SJSA1 (cell line): ENCODE measurements at regions not wholly inside any gene's neighbourhood (a gene's known extent, or its start where the extent isn't known, plus 50 kb on each side); places are given as distances from the start of the nearest gene placed in this dataset.

Experiments
- DNase-seq, 2 experiments: peaks; one replicate each; pipeline ENCODE4 v3.0.0-alpha.2; 2015 to 2020; ENCODE audit warnings: low spot score in 2 of 2, low read depth in 1 of 2
- H3K27ac ChIP-seq: fragments of 250-450 bp; sonication (Bioruptor Pico); 2 replicates; pipeline ENCODE4 v1.5.1; 2020; ENCODE audit warnings: mild to moderate bottlenecking, moderate library complexity
- H3K27me3 ChIP-seq: fragments of 250-450 bp; sonication (Bioruptor Pico); replicated peaks from 2 replicates; pipeline ENCODE4 v1.5.1; 2020; ENCODE audit warnings: mild to moderate bottlenecking, moderate library complexity
- H3K36me3 ChIP-seq: fragments of 250-450 bp; sonication (Bioruptor Pico); 2 replicates; pipeline ENCODE4 v1.5.1; 2020; ENCODE audit warnings: mild to moderate bottlenecking
- H3K4me1 ChIP-seq: fragments of 250-450 bp; sonication (Bioruptor Pico); replicated peaks from 2 replicates; pipeline ENCODE4 v1.6.1; 2021; ENCODE audit warnings: mild to moderate bottlenecking
- H3K4me3 ChIP-seq: fragments of 250-450 bp; sonication (Bioruptor Pico); 2 replicates; pipeline ENCODE4 v1.5.1; 2020; ENCODE audit warnings: mild to moderate bottlenecking
- H3K9me3 ChIP-seq: fragments of 250-450 bp; sonication (Bioruptor Pico); replicated peaks from 2 replicates; pipeline ENCODE4 v1.5.1; 2020; ENCODE audit warnings: mild to moderate bottlenecking

DNA sequence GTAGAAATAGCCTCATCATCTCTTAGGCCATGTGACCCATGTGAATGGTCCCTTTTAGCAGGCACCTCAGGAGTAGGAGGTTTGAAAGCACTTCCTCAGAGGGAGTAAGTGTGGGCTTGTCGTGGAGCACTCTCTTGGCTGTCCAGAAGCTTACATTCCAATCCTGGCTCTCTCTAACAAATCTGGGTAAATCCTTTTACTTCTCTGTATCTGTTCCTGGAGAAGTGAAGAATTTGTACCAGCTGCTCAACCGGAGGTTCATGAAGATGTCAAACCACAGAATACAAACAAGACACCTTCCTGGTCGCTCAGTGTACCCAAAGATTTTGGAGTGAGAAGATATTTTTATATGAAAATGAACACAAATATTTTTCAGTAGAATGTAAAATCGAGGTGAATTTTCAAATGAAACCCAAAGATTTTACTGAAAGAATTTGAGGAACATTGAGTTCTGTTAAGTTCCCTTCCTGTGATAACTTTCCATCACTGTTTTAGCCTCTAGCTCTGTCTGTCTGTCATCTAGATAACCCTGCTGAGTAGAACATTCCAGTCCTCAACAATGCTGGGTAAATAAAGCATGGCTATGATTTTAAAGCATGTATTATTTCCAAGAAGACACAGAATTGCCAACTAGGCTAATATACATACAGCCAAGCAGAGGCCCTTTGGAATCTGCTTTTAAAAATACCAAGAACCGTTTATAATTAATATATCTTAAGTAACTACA lies 263.9 kb upstream of the RGS6 start:
- Histone ChIP-seq H3K27ac (peak overlapping the region; percentile 13; the same call in 1 of the 2 replicates), H3K4me1 (peaks cover 44% of the 10 kb centered on the region), H3K27me3 (no peaks in the 10 kb centered on the region), H3K9me3 (no peaks in the 10 kb centered on the region), H3K36me3 (peaks cover 12% of the 10 kb centered on the region), H3K4me3 (no peak overlapping the region)
- peak in 1 of 2 experiments; percentile 56 for DNase-seq

DNA sequence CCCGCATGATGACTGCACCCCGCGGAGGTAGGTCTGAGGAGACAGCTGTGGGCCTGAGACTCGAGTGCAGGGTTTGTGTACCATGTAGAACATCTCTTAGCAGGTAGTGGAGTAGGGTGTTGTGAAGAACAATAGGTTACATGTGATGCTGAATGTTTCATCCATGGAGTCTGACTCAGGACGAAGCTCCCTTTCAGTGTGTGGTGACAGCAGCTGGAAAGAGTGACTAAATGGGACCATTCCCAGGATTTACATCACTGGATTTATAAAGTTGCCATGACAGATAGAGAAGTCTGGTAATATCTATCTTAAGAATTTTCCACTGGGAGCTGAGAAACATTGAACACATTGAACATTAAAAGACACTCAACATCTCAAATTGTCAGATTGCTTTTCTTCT lies 259.6 kb upstream of the RGS6 start:
- Histone ChIP-seq H3K27ac (no peak overlapping the region), H3K27me3 (no peaks in the 10 kb centered on the region), H3K4me3 (no peak overlapping the region), H3K4me1 (peaks cover 12% of the 10 kb centered on the region), H3K9me3 (no peaks in the 10 kb centered on the region), H3K36me3 (peaks cover 17% of the 10 kb centered on the region)
- no peak for DNase-seq

DNA sequence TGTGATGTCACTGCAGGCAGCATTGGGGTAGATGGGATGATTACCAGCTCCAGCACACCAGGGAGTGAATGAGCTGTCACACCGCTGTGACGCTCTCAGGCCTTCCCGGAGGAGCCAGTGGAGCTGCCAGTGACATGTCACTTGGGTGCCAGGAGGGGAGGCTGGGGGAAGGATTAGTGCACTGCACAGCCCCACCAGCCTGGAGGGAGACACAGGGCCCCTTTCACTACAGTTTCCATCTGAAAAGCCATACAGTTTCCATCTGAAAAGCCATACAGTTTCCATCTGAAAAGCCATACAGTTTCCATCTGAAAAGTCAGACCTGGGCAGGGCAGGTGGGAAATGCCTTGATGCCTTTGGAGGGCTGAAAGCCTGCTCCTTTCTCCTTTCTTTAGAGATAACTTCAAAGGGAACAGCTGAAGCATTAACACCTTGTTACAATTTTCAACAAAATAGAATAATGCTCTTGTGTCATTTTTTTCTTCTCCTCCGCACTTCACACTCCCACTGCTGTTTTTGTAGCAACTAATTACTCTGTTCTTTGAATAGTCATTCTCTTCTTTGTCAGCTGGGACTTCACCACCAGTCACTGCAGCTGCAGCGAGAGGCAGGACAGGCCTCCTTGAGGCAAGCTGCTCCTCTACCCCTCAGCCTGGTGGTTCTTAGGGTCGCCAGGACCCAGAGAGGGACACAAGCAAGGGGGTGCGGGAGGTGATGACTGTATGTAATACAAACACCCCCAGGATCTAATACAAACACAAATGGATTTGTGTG lies 256.9 kb upstream of the RGS6 start:
- Histone ChIP-seq H3K27ac (no peak overlapping the region), H3K9me3 (no peaks in the 10 kb centered on the region), H3K4me3 (no peak overlapping the region), H3K4me1 (no peaks in the 10 kb centered on the region), H3K36me3 (peaks cover 17% of the 10 kb centered on the region), H3K27me3 (no peaks in the 10 kb centered on the region)
- no peak for DNase-seq

DNA sequence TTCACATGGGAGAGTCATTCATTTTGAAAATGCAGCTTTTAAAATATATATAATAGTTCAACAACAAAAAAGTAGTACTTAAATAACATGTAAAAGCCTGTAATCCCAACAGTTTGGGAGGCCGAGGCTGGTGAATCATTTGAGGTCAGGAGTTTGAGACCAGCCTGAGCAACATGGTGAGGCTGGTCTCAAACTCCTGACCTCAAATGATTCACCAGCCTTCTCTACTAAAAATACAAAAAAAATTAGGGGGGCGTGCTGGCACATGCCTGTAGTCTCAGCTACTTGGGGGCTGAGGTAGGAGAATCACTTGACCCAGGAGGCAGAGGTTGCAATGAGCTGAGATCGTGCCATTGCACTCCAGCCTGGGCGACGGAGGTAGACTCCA lies 256.3 kb upstream of the RGS6 start:
- Histone ChIP-seq H3K27me3 (no peaks in the 10 kb centered on the region), H3K36me3 (peaks cover 17% of the 10 kb centered on the region), H3K4me1 (no peaks in the 10 kb centered on the region), H3K27ac (no peak overlapping the region), H3K9me3 (no peaks in the 10 kb centered on the region), H3K4me3 (no peak overlapping the region)
- DNase-seq: no peak

DNA sequence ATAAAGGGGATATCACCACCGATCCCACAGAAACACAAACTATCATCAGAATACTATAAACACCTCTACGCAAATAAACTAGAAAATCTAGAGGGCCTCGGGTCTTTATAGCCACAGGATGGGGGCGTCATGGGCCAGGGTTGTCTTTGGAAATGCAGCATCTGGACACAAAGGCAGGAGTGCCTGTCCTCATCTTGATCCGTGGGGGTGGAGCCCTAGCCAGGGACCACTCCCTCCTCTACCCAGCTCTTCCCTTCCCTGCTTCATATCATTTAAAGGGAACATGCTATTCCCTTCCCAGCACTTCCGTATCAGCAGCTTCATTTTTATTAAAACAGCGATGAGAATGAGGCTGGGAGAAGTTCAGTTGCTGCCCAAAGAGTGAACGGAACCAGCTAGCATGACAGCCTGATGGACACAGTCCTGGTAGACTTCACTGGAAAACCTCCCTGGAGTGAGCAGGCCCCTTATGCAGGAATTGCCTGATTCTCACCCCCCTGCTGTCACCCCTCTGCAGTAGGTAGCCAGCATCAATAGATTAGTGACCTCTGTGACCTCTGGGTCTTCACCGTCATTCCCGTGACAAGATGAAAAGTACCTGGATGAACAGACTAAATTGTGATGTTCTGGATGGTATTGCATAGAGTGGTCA lies 251.4 kb upstream of the RGS6 start:
- H3K9me3 ChIP-seq: no peaks in the 10 kb centered on the region
- H3K4me1 ChIP-seq: no peaks in the 10 kb centered on the region
- no peak overlapping the region for H3K4me3 ChIP-seq
- H3K36me3 ChIP-seq: peaks cover 11% of the 10 kb centered on the region
- H3K27me3 ChIP-seq: no peaks in the 10 kb centered on the region
- no peak overlapping the region for H3K27ac ChIP-seq
- no peak for DNase-seq

DNA sequence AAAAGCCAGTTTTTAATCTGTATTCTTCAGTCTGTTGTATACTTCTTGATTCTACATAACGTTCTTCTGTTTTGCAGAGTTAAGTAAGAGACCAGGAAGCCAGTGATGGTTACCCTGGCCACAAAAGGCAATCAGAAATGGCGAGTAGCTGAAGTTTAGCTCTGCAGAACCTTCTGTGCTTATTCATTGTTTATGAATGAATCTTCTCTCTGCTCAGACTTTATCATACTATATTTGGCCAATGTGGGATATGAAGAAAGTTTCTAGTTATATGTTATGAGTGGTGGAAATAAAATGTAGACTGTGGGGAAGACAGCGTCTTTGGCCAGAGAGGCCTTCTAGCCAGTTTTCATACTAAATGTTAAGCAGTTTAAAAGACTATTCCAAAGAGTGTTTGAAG lies 249.9 kb upstream of the RGS6 start:
- H3K4me1 ChIP-seq: no peaks in the 10 kb centered on the region
- H3K9me3 ChIP-seq: no peaks in the 10 kb centered on the region
- no peak for DNase-seq
- peaks cover 17% of the 10 kb centered on the region for H3K36me3 ChIP-seq
- no peak overlapping the region for H3K27ac ChIP-seq
- H3K27me3 ChIP-seq: no peaks in the 10 kb centered on the region
- H3K4me3 ChIP-seq: no peak overlapping the region

DNA sequence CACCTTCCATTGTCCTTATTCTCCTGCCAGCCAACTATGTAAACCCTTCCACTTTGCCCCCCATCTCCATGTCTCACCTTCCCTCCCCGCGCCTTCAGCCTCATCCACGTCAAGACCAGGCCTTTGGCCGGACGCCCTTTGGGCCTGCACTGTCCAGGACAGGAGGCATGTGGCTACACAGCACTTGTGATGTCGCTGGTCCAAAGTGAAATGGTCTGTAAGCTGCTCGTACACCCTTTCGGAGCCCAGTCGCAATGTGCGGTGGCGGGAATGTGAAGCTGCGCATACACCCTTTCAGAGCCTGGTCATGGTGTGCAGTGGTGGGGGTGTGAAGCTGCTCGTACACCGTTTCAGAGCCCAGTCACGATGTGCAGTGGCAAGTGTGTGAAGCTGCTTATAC lies 247.9 kb upstream of the RGS6 start:
- Histone ChIP-seq H3K27me3 (no peaks in the 10 kb centered on the region), H3K4me1 (peaks cover under 1% of the 10 kb centered on the region; the same call in 1 of the 2 replicates), H3K9me3 (no peaks in the 10 kb centered on the region), H3K36me3 (peaks cover 17% of the 10 kb centered on the region), H3K4me3 (no peak overlapping the region), H3K27ac (no peak overlapping the region)
- no peak for DNase-seq

DNA sequence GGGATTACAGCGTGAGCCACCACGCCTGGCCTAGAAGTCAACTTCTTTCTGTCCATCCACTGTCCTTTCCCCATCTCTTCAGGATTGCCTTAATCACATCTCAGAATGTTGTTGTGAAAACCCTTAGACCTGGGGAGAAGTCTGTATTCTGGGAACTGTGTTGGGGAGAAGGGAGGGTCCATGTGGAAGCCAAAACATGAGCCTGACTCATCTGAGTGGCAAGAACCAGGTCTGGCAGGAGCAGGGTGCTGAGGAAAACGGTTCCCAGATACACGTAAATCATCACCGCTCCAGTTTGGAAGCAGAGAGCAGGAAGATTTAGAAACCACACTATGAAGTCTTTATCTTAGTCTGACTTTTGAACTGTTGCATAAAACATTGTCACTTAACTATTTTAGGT lies 245.6 kb upstream of the RGS6 start:
- Histone ChIP-seq H3K27ac (no peak overlapping the region), H3K9me3 (no peaks in the 10 kb centered on the region), H3K36me3 (peaks cover 19% of the 10 kb centered on the region), H3K27me3 (no peaks in the 10 kb centered on the region), H3K4me3 (no peak overlapping the region), H3K4me1 (peaks cover 8% of the 10 kb centered on the region; the same call in 1 of the 2 replicates)
- DNase-seq: no peak

DNA sequence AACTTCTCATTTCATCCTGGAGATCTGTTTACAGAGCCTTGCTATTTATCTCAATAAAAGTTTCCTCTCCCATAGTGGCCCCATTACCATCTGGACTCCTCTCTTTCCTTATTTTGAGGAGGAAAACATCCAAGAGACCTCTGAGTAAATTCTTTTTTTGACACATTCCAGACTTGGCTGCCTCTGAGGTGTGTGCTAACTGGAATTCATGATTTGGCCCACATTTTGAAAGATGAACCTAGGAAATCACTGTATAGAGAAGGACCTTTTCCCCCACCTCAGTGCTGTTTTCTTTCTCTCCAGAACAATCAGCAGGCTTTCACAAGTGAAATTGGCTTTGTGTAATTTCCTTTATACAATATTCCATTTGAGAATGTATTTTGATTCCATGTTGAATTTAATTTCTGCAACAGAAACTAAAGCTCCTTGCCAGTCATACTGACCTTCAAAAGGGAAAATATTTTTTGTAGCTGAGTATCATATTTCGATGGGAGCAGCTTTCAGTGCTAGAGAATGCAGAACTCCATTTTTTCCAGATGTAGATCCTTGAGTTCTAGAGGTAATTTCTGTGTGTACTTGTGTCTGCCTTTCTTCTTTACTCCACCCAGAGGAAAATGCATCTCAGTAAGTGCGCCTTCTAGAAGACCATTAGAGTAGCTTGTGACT lies 244.9 kb upstream of the RGS6 start:
- H3K4me1 ChIP-seq: peaks cover 14% of the 10 kb centered on the region
- H3K27ac ChIP-seq: no peak overlapping the region
- no peaks in the 10 kb centered on the region for H3K27me3 ChIP-seq
- no peaks in the 10 kb centered on the region for H3K9me3 ChIP-seq
- DNase-seq: no peak
- peaks cover 18% of the 10 kb centered on the region for H3K36me3 ChIP-seq
- no peak overlapping the region for H3K4me3 ChIP-seq

DNA sequence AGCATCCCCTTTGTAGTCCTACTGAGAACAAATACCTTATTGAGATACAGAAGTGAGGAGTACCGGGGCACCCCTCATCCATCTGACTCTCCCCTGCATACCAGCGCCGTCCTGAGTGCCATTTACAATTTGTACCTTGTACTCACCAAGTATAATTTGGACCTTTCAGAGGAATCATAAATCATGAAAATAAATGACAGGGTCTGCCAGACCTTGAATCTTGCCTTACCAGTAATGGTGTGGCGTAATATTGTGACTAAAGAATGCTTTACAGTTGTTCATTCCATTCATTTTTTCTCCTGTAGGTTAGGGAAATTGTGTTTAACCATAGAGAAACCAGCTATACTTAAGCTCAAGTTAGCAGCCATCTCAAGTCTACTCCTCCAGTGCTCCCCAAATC lies 243.7 kb upstream of the RGS6 start:
- Histone ChIP-seq H3K27me3 (no peaks in the 10 kb centered on the region), H3K36me3 (peaks cover 22% of the 10 kb centered on the region), H3K4me3 (no peak overlapping the region), H3K9me3 (no peaks in the 10 kb centered on the region), H3K27ac (no peak overlapping the region), H3K4me1 (peaks cover 26% of the 10 kb centered on the region)
- DNase-seq: no peak

DNA sequence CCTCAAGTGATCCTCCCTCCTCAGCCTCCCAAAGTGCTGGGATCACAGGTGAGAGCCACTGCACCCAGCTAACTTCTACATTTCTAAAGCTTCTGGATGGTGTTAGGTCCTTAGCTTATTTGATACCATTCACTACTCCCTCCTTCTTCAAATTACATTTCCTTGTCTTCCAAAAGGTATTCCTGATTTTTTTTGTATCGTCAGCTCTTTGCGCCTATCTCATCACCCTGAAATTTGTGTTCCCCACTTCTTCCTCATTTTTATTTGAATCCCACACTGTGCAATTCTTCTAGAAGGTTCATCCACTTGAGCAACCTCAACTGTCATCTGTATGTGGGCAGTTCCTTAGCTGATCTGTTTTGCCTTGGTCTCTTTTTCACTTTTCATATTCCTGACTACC lies 241.8 kb upstream of the RGS6 start:
- H3K27me3 ChIP-seq: no peaks in the 10 kb centered on the region
- H3K4me1 ChIP-seq: peaks cover 33% of the 10 kb centered on the region
- no peaks in the 10 kb centered on the region for H3K9me3 ChIP-seq
- H3K27ac ChIP-seq: no peak overlapping the region
- no peak overlapping the region for H3K4me3 ChIP-seq
- no peak for DNase-seq
- H3K36me3 ChIP-seq: peaks cover 21% of the 10 kb centered on the region

DNA sequence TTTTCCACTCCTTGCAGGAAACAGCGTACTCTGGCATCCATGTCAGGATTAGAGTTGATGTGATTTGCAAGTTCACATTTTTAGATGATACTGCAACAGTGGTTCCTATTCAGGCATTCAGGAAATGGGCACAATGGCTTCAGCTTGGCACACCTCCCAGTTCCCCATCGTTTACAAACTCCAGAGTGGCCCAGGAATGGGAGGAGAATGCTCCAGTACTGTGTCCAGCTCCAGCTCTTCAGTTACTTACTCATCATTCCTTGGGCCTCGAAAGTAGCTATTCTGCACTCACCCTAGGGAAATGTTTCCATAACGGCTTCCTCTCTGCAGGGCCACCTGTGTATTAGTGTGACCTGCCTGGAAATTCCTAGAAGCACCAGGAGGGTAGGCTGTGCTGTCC lies 239.7 kb upstream of the RGS6 start:
- no peaks in the 10 kb centered on the region for H3K27me3 ChIP-seq
- H3K9me3 ChIP-seq: no peaks in the 10 kb centered on the region
- peaks cover 12% of the 10 kb centered on the region for H3K36me3 ChIP-seq
- no peak overlapping the region for H3K4me3 ChIP-seq
- peaks cover 35% of the 10 kb centered on the region for H3K4me1 ChIP-seq
- no peak overlapping the region for H3K27ac ChIP-seq
- DNase-seq: peak; percentile 68 to 74

DNA sequence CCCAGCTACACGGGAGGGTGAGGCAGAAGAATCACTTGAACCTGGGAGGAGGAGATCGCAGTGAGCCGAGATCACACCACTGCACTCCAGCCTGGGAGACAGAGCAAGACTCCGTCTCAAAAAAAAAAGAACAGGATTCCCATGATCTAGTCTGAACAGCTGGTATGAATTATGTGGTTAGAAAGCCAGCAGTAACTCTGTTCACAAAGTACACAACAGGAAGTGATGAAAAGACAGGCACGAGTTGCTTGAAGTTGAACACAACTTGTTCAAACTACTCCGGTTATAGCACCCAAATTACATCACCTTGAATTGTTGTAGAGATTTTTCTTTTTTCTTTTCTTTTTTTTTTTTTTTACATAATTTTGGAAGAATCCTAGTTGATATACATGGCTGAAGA lies 238.8 kb upstream of the RGS6 start:
- H3K4me3 ChIP-seq: no peak overlapping the region
- no peak overlapping the region for H3K27ac ChIP-seq
- H3K4me1 ChIP-seq: peaks cover 35% of the 10 kb centered on the region
- DNase-seq: peak in 1 of 2 experiments; percentile 34
- no peaks in the 10 kb centered on the region for H3K9me3 ChIP-seq
- peaks cover 12% of the 10 kb centered on the region for H3K36me3 ChIP-seq
- no peaks in the 10 kb centered on the region for H3K27me3 ChIP-seq
